DND-41 (cell line): ENCODE measurements at regions not wholly inside any gene's neighbourhood (a gene's known extent, or its start where the extent isn't known, plus 50 kb on each side); places are given as distances from the start of the nearest gene placed in this dataset.
A peak's percentile ranks its signal among the peaks of the same experiment; 100 is the strongest.

ENCODE experiments used
- ATAC-seq: fragments of 200-7000 bp; cut with Tn5 transposase; 3 replicates; pipeline ENCODE4 v1.9.1; 2021; ENCODE audit warnings: low read depth; ENCODE audit not compliant: insufficient read depth
- DNase-seq: peaks from one replicate; pipeline ENCODE4 v3.0.0-alpha.2; 2020
- H2AFZ ChIP-seq: 2 replicates; pipeline ENCODE4 v1.6.0; 2012; ENCODE audit warnings: low read depth, low read length
- H3K27ac ChIP-seq: 2 replicates; pipeline ENCODE4 v1.5.1; 2012; ENCODE audit warnings: low read length, inconsistent platforms
- H3K27me3 ChIP-seq: fragments of 200-600 bp; sonication (generic); 2 replicates; pipeline ENCODE4 v1.6.0; 2012; ENCODE audit warnings: low read length, mild to moderate bottlenecking, inconsistent platforms; ENCODE audit not compliant: insufficient read depth, poor library complexity
- H3K36me3 ChIP-seq: 2 replicates; pipeline ENCODE4 v1.5.1; 2012; ENCODE audit warnings: low read length, inconsistent platforms; ENCODE audit not compliant: insufficient read depth
- H3K4me1 ChIP-seq: 2 replicates; pipeline ENCODE4 v1.5.1; 2012; ENCODE audit warnings: mild to moderate bottlenecking, low read length; ENCODE audit not compliant: insufficient read depth
- H3K4me2 ChIP-seq: 2 replicates; pipeline ENCODE4 v1.6.0; 2012; ENCODE audit warnings: mild to moderate bottlenecking, moderate library complexity, low read length, inconsistent platforms; ENCODE audit not compliant: insufficient read depth
- H3K4me3 ChIP-seq, 2 experiments: fragments of 200-600 bp in 1 of 2; shearing (Covaris generic) in 1 of 2; 2 replicates each; pipeline ENCODE4 v1.5.1; 2012 to 2016; ENCODE audit warnings: inconsistent platforms in 2 of 2, low read length in 2 of 2, mild to moderate bottlenecking in 2 of 2, low read depth in 1 of 2, moderate library complexity in 1 of 2
- H3K79me2 ChIP-seq: 2 replicates; pipeline ENCODE4 v1.6.0; 2012; ENCODE audit warnings: low read length, inconsistent platforms; ENCODE audit not compliant: insufficient read depth
- H3K9ac ChIP-seq: 2 replicates; pipeline ENCODE4 v1.6.0; 2012; ENCODE audit warnings: low read depth, mild to moderate bottlenecking, inconsistent platforms, low read length, moderate library complexity
- H3K9me3 ChIP-seq: 2 replicates; pipeline ENCODE4 v1.5.1; 2012; ENCODE audit warnings: low read length, moderate library complexity, mild to moderate bottlenecking, inconsistent platforms; ENCODE audit not compliant: insufficient read depth, severe bottlenecking
- H4K20me1 ChIP-seq: 2 replicates; pipeline ENCODE4 v1.6.0; 2012; ENCODE audit warnings: low read length; ENCODE audit not compliant: insufficient read depth
- CTCF ChIP-seq: IDR thresholded peaks from 2 replicates; pipeline ENCODE4 v1.5.1; 2012; ENCODE audit warnings: borderline replicate concordance, low read length, moderate library complexity, mild to moderate bottlenecking; ENCODE audit not compliant: poor library complexity, severe bottlenecking; ENCODE audit errors: extremely low read depth
- EZH2 ChIP-seq: IDR thresholded peaks from 3 replicates; pipeline ENCODE4 v1.6.1; 2012; ENCODE audit warnings: borderline replicate concordance, low read depth, mild to moderate bottlenecking, moderate library complexity, low read length, inconsistent platforms; ENCODE audit not compliant: severe bottlenecking

DNA sequence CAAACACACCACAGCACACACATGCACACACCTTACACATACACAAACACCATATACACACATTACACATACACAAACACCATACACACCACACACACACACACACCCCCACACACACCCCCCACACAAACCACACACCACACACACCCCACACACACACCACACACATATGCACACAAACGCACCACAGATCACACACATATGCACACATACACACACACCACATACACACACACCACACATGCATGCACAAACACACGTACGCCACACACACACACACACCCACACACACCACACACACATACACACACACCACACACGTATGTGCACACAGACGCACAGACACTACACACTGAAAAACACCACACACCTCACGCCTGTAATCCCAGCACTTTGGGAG, 166.0 kb downstream of the AHSP start:
- ATAC-seq (no peak), DNase-seq (no peak)
- H3K27me3 ChIP-seq = peaks cover 1% of the 10 kb centered on the region
- no peak overlapping the region for H3K27ac ChIP-seq
- H3K79me2 ChIP-seq = no peaks in the 10 kb centered on the region
- no peaks in the 10 kb centered on the region for H3K9me3 ChIP-seq
- H4K20me1 ChIP-seq = no peaks in the 10 kb centered on the region
- no peak overlapping the region for H2AFZ ChIP-seq
- TF ChIP-seq CTCF (no peak), EZH2 (no peak)
- no peak overlapping the region for H3K9ac ChIP-seq
- H3K4me1 ChIP-seq = peaks cover 15% of the 10 kb centered on the region
- no peak overlapping the region for H3K4me3 ChIP-seq
- no peaks in the 10 kb centered on the region for H3K36me3 ChIP-seq
- H3K4me2 ChIP-seq = no peak overlapping the region

DNA sequence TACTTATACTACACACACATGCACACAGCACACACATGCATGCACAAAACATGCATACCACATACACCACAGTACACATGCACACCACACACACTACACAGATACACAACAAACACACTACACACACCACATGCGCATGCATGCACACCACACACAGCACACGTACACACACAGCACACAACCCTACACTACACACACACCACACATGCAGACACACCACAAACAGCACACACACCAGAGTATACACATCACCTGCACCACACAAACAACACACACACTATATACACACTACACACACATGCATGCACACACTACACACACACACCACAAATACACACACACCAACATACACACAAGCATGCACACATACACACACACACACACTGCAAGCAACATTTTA, 166.8 kb downstream of the AHSP start:
- H3K9ac ChIP-seq = no peak overlapping the region
- no peaks in the 10 kb centered on the region for H3K36me3 ChIP-seq
- H3K9me3 ChIP-seq = no peaks in the 10 kb centered on the region
- TF ChIP-seq CTCF (no peak), EZH2 (no peak)
- no peak overlapping the region for H2AFZ ChIP-seq
- peaks cover 6% of the 10 kb centered on the region for H3K27me3 ChIP-seq
- H3K4me3 ChIP-seq = no peak overlapping the region
- DNase-seq = no peak
- no peaks in the 10 kb centered on the region for H3K79me2 ChIP-seq
- no peaks in the 10 kb centered on the region for H4K20me1 ChIP-seq
- H3K4me1 ChIP-seq = peaks cover 15% of the 10 kb centered on the region
- no peak for ATAC-seq
- no peak overlapping the region for H3K4me2 ChIP-seq
- H3K27ac ChIP-seq = no peak overlapping the region

- Histone ChIP-seq H4K20me1 (no peaks in the 10 kb centered on the region), H2AFZ (peak overlapping the region; percentile 45; the same call in 1 of the 2 replicates), H3K27me3 (peaks cover 17% of the 10 kb centered on the region), H3K9me3 (no peaks in the 10 kb centered on the region), H3K4me3 (no peak overlapping the region), H3K36me3 (no peaks in the 10 kb centered on the region), H3K27ac (no peak overlapping the region), H3K79me2 (no peaks in the 10 kb centered on the region), H3K4me1 (peaks cover 22% of the 10 kb centered on the region), H3K9ac (no peak overlapping the region), H3K4me2 (no peak overlapping the region)
- peak; percentile 42 for TF ChIP-seq CTCF
- no peak for TF ChIP-seq EZH2
- ATAC-seq (peak; percentile 97), DNase-seq (peak; percentile 75)
Measured at GRCh38 chr16:31695667-31696066, 168.0 kb downstream of the AHSP start.

- ATAC-seq (no peak), DNase-seq (no peak)
- Histone ChIP-seq H3K4me1 (peaks cover 34% of the 10 kb centered on the region), H3K79me2 (no peaks in the 10 kb centered on the region), H3K27me3 (peaks cover 26% of the 10 kb centered on the region), H3K9ac (no peak overlapping the region), H2AFZ (no peak overlapping the region), H3K9me3 (no peaks in the 10 kb centered on the region), H3K36me3 (no peaks in the 10 kb centered on the region), H4K20me1 (no peaks in the 10 kb centered on the region), H3K4me2 (no peak overlapping the region), H3K4me3 (no peak overlapping the region), H3K27ac (no peak overlapping the region)
- peak; percentile 64 for TF ChIP-seq CTCF
- TF ChIP-seq EZH2 = no peak
Measured at GRCh38 chr16:31696968-31697743, 169.5 kb downstream of the AHSP start.
